GM18511 (cell line): ENCODE measurements at regions not wholly inside any gene's neighbourhood (a gene's known extent, or its start where the extent isn't known, plus 50 kb on each side); places are given as distances from the start of the nearest gene placed in this dataset.
"Not testable (repeated sequence)": the region's sequence is repeated elsewhere in the genome, so short reads cannot be mapped to it uniquely, and the experiment has no call there.

ENCODE experiments used
- ATAC-seq: cut with Tn5 transposase; IDR thresholded peaks from one replicate; pipeline ENCODE4 v1.9.1; 2021; ENCODE audit warnings: mild to moderate bottlenecking, moderate library complexity; ENCODE audit not compliant: unreplicated experiment

DNA sequence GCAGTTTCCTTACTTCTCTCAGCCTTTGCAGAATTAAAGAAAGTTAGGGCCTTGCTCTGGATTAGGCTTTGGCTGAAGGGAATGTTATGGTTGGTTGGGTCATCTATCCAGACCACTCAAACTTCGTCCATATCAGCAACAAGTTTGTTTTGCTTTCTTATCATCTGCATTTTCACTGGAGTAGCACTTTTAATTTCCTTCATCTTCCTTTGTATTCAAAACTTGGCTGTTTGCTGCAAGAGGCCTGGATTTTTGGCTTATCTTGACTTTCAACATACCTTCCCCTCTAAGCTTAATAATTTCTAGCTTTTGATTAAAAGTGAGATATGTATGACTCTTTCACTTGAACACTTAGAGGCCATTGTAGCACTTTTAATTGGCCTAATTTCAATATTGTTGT, 126.7 kb upstream of the CENPE start:
- no peak for ATAC-seq

DNA sequence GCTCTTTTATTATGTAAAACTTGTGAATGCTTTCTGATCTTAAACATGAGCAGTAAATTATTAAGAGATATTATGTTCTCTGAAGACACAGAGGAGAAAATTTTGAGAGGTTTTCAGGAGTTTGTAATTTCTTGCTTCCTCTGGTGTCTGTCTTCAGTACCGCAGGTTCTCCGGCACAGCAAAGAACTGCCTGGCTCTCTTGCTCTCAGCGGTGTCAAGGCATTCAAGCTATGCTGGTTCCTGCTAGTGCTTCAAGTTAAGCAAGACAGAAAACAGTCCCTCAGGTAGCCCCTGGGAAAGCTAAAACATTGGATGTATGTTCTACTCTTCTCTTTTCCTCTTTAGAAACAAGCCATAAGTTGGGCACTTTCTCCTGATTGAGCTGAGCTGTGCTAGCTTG, 120.2 kb upstream of the CENPE start:
- ATAC-seq: no peak

DNA sequence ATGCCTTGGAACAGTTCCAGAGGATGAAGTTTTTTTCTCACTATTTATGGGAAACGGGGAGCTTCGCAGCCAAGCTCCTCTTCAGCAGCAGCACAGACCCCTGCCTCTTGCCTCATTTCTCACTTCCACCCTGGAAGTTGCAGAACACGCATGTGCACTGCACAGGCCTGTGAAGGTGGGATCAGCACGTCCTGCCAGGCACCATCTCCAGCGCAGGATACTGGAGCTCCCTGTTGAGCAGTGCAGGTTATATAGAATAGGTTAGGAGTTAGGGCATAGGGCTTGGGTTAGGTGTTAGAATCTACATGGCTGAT, 110.1 kb upstream of the CENPE start:
- no peak for ATAC-seq

GRCh38 chr4:103307453-103308247, 109.5 kb upstream of the CENPE start:
- no peak for ATAC-seq

GRCh38 chr4:103306870-103307375, 108.8 kb upstream of the CENPE start:
- no peak for ATAC-seq

GRCh38 chr4:103305355-103305754, 107.2 kb upstream of the CENPE start:
- ATAC-seq: no peak

GRCh38 chr4:103303011-103303410, 104.9 kb upstream of the CENPE start:
- no peak for ATAC-seq

- no peak for ATAC-seq
Observed at GRCh38 chr4:103292959-103293358, 94.8 kb upstream of the CENPE start.

DNA sequence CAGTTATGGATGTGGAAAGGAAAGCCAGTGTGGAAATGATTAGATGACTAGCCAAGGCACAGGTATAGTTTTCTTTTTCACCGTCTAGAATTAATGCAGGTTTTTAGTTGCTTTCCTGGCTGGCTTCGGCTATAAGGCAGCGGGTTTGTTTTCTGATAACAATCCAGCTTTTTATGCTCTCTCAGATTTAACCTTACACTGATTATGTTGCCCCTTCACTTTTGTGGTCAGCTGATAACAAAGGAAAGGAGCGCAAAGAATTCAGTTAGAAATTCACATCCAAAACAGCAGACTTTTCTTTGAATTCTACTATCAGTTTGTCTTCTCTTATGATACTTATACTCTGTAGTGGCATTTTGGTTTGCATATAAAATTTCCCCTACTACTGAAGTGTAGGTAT, 94.2 kb upstream of the CENPE start:
- no peak for ATAC-seq

DNA sequence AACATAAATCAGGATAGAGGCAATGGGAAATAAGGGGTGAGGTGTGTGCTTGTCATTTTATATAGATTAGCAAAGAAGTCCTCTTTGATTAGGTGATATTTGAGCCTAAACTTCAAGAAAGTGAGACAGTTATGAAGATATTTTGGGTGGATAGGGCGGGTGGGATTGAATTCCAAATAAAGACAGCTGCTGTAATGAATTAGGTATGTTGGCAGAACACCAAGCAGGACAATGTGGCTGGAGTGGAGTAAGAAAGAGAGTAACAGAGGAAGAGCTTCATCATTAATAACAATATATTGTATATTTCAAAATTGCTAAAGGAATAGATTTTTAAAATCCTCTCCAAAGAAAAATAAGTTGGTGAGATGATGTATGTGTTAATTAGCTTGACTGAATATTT, 91.0 kb upstream of the CENPE start:
- ATAC-seq: no peak

DNA sequence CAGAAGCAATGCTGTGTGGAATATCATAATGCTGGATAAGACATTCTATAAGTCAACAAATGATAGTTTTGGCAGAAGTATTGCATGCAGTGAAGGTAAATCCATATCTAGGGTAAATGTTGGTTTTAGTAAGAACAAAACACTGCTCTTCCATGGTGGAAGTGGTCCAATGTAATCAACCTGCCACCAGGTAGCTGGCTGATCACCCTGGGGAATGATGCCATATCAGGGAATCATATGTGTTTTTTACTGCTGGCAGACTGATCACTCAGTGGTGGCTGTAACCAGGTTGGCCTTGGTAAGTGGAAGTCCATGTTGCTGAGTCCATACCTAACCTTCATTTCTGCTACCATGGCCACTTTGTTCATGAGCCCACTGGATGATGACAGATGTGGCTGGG, 74.0 kb upstream of the CENPE start:
- no peak for ATAC-seq

DNA sequence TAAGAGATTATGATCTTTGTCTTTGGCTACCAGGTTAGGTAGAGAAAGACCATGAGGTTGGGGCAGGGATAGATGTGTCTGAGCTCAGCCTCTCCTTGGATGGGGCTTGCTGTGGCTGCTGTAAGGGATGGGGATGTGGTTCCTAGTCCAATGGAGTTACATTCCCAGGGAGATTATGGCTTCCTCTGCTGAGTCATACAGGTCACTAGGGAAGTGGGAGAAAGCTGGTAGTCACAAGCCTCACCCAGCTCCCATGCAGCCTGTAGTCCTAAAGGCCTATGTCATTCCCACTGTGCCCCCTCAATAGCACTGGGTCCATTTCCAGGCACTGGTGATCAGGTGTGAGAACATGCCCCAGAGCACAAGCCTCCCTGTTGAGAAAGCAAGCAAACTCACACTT, 70.6 kb upstream of the CENPE start:
- ATAC-seq: no peak

GRCh38 chr4:103264905-103265304, 66.8 kb upstream of the CENPE start:
- ATAC-seq: no peak

GRCh38 chr4:103256068-103256467, 57.9 kb upstream of the CENPE start:
- ATAC-seq: not testable (repeated sequence)
